EH (cell line): ENCODE measurements at regions not wholly inside any gene's neighbourhood (a gene's known extent, or its start where the extent isn't known, plus 50 kb on each side); places are given as distances from the start of the nearest gene placed in this dataset.
"Not testable (repeated sequence)": the region's sequence is repeated elsewhere in the genome, so short reads cannot be mapped to it uniquely, and the experiment has no call there.

Source experiments
- DNase-seq: peaks from one replicate; pipeline ENCODE4 v3.0.0-alpha.2; 2015; ENCODE audit warnings: low read depth

GRCh38 chr9:90741036-90741435, 60.6 kb upstream of the SYK start:
- DNase-seq: no peak

GRCh38 chr9:90737742-90738141, 63.9 kb upstream of the SYK start:
- DNase-seq: no peak

DNA sequence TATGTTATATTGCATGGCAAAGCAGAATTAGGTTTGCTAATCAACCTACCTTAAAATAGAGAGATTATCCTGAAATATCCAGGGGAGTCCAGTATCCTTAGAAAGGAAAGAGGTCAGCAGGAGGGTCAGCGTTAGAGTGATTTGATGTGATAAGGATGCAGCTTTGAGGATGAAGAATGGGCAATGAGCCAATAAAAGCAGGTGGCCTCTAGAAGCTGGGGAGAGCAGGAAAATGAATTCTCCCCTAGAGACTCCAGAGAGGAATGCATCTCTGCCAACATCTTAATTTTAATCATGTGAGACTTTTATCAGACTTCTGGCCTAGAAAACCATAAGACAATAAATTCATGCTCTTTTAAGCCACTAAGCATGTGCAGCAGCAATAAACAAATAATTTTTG, 65.7 kb upstream of the SYK start:
- DNase-seq: no peak

GRCh38 chr9:90734631-90735030, 67.0 kb upstream of the SYK start:
- no peak for DNase-seq

- no peak for DNase-seq
Observed at GRCh38 chr9:90729351-90729750, 72.3 kb upstream of the SYK start.

DNA sequence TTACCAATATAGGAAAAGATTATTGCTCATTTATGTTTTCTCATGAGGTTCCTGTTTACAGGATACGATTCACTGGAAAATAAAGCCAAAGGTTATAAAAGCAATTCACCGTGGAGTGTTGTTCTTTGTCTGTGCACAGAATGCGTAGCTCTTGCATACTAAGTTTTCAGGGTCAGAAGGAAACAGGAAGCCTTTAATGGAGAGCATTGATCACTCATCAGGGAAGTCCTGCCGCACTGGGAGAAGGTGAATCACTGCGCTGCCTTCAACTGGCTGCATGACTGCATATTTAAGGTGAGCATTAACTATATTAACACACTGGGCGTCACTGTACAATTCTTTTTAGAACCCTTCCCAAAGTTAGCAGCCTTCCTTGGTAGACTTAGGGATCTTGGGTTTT, 74.1 kb upstream of the SYK start:
- DNase-seq: no peak

DNA sequence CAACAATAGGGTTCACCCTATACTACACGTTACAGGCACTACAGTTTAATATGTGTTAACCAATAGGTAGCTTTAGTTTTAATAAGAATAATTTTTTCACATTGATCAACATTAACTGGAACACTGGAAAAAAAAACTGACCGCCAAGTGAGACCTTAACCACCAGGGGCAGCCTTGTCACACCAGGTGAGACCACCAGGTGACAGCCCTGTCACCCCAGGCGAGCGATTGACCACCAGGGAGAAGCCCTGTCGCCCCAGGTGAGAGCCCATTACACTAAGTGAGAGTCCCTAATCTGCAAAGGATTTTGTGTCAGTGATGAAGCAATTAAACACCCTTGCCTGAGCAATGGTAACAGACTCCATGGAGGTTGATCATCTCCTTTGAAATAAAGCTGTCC, 75.4 kb upstream of the SYK start:
- DNase-seq: no peak

DNA sequence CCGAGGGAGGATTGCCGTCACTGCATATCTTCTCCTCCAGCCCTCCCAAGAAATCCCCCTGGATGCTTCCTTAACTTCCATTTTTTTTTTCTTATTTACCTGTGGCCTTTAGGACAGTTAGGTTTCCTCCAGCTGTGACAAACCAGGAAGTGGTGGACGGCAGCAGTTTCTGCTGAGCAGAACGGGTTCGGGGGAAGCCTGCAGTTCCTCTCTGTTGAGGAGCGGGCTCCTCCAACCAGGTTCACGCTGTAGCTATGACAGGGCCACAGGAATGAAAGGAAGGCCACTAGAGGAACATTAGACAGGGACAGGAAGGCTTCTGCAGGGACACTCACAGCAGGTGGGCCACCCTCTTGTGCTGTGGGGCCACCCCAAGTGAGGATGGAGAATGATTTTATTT, 76.7 kb upstream of the SYK start:
- DNase-seq: no peak

DNA sequence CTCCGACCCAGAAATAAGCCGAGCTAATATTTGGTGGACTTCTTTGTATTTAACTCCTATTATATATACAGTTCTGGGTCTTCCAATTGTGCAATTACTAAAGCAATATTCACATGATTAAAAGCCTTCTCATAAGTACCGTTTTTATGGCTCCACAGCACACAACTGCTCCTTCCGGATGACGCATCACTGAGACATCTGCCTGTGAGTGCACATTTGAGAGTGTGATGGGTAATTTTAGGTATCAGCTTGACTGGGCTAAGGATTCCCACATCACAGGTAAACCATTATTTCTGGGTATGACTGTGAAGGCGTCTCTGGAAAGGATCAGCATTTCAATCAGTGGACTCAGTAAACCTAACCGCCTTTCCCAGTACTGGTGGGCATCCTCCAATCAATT, 77.5 kb upstream of the SYK start:
- no peak for DNase-seq

DNA sequence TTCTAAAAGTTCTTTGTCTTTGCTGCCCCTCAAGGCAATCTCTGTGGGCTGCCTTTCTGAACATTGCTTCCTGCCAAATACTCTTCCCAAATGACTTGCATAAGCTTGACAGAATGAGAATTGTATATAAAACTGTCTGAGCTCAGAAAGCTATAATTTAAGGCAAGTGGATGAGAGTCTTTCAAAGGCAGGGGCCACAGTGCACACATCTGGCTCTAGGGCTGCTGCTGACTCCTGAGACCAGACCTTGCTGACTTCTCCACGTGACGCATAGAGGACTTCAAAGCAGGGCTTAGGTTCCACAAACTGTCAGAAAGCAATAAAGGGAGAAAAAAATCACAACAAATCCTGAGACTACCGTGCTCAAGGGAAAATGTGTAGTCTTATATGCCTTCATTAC, 79.4 kb upstream of the DIRAS2 start:
- no peak for DNase-seq

DNA sequence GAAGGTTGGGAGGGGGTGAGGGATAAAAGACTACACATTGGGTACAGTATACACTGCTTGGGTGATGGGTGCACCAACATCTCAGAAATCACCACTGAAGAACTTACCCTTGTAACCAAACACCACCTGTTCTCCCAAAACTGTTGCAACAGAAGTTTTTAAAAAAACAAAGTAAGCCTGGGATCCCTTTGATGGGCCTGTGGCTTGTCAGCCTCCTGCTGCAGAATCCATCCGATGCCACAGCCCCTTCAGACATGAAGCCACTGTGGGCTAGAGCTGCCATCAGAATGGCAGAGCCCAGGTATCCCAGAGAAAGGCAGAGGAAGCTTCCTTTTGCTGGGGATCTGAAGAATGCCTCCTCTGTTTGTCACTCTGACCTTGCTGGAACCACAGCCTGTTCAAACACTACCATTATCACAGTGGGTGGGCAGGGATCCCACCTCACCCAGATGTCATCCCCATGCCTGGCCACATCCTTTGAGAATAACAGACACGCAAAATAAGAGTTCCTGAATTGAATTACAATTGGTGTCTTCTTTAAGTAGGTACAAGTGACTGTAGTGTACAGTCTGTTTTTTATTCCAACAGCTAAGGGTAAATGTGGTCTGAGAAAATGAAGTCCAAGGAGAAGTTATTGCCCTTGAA, 78.1 kb upstream of the DIRAS2 start:
- no peak for DNase-seq

GRCh38 chr9:90706230-90706629, 63.6 kb upstream of the DIRAS2 start:
- DNase-seq: no peak

DNA sequence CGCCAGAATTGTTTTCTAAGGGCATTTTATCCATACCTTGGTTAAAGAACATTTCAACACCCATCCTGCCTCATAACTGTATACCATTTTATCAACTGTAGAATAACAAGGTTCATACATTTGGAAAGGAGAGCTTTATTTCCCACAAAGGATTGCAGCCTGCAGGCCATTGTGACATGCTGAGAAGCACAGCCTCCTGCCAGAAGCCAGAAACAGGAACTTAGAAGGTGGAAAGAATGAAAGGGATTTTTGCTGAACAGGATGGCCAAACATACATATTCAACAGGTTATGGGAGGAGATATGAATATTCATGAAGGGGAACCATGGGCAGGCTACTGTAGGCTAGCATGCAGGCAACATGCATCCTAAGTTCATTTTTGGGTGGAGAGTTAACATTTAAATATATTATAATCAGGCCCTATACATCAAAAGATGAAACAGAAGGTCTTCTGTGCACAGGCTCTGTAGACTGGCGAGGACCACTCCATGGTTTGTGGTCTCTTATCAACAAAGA, 59.9 kb upstream of the DIRAS2 start:
- DNase-seq: no peak

DNA sequence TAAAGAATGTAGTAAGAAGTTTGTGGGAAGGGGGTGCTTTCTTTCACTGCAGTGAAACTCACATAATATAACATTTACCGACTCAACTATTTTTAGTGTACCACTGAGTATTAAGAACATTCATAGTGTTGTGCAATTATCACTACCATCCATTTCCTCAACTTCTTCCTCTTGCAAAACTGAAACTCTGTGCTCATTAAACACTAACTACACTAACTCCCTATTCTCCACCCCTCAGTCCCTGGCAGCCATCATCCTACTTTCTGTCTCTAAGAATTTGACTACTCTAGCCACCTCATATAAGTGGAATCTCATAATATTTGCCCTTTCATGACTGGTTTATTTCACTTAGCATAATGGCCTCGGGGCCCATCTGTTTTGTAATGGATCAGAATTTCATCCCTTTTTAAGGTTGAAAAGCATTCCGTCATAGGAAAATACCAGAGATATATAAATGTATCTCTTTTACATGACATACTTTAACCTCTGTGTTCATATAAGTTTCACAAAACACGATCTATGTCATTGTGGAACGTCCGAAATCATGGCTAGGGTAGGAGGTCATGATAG, 56.3 kb upstream of the DIRAS2 start:
- peak; percentile 6 for DNase-seq

GRCh38 chr9:90697808-90698207, 55.2 kb upstream of the DIRAS2 start:
- DNase-seq: no peak

- not testable (repeated sequence) for DNase-seq
Observed at GRCh38 chr9:90694187-90694586, 51.6 kb upstream of the DIRAS2 start.
